ENCODE measurements at regions not wholly inside any gene's neighbourhood (a gene's known extent, or its start where the extent isn't known, plus 50 kb on each side); places are given as distances from the start of the nearest gene placed in this dataset.

DNA sequence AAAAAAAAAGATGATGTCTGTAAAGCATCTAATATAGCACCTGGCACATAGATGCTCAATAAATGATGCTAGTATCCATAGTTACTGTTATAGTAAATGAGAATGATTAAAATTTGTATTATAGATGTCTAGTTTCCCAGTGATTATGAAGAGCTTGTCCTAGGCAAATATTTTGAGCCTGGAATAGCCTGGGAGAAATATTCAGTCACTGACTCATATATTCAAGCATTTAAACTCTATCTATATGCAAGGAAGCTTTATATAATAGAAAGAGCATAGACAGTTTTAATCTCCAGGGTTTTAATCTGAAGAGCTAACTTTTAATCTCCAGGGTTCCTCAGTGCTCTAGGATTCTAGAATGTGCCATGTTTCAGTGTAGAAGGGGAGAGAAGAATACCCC lies 91.5 kb upstream of the VASH1 start:
- no peak for DNase-seq

DNA sequence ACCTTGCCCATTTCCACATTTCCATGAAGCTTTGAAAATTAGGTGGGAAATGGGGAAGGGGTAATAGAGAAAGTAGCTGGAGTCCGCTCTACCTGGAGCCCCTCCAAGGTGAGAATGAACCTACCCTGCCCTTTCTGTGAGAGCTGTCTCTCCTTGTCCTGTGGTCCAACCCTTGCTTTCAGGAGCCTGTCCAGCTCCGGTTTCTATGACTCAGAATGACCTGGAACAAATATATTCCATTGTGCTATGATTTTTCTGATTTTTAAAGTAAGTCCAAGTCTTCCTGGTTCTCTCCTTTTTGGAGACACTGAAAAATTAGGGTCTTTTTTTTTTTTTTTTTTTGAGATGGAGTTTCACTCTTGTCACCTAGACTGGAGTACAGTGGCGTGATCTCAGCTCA lies 89.1 kb upstream of the VASH1 start:
- no peak for DNase-seq

DNA sequence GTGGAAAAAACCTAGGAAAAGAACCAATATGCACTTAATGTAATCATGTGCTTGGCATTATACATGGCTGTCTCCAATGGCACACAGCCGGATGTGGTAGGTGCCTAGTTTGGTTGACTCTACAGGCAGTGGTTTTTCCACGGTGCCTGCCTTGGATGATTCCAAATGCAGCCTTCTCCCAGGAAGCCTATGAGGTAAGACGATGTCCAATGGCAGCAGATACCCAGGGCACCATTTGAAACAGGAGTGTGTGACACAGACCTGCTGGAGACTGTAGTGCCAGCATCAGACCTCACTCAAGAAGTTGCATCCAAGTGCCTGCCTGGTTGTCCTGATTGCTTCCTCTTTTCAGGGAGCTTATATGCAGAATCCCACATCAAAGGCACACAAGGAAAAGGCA lies 88.0 kb upstream of the VASH1 start:
- no peak for DNase-seq

DNA sequence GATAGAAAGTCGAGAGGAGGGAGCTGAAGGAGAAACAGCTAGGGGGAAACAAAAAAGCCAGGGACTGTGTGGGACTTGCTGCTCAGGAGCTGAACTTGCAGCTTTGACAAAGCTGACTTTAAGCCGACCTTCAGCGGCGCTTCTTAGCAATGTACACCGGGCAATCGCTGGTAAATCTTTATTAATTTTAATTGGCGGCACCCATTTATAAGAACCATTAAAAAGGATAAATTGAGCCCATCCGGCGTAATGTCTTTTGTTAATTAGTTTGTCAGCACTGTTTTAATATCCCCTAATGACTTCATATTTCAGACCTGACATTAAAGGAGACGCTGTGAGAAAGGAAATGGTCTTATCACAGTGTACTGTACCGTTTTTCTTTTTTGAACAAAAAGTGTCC lies 86.2 kb upstream of the VASH1 start:
- DNase-seq, result no peak

DNA sequence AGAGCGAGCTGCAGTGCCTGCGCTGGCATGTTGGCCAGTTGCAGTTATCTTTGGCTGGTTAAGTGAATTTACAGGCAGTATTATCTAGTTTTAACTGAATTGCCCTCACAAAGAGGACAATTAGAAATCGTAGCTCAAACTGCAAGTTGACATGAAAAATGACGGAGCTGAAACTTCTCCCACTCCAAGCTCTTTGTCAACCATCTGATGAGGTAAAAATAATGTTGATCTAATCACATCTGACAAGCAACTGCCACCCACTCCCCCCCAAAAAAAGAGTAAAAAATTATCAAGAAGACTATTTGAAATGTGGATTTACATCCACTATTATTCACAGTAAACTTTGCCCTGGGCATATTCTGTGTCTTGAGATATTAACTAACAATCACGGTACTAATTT lies 84.7 kb upstream of the VASH1 start:
- no peak for DNase-seq

DNA sequence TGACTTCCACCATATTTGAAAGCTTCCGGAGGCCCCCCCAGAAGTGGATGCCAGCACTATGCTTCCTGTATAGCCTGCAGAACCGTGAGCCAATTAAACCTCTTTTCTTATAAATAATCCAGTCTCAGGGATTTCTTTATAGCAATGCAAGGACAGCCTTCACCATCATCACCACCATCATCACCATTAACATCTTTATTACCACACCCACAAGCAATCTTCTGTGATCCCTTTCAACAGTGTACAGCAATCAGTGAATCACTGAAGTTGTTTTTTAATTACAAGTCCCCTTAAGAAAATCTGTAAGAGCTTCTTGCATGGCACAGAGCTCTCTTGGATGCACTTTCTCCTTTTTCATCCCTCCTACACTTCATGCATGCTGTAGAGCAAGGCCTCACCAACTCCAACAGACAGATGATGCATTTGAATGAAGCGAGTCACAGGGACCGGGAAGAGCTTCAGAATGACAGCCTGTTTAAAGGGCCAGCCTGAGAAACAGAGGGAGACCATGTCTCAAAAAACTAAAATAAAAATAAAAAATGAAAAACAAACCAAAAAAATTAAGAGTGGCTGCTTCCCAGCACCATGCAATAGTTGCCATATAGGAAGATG lies 83.6 kb upstream of the VASH1 start:
- no peak for DNase-seq

DNA sequence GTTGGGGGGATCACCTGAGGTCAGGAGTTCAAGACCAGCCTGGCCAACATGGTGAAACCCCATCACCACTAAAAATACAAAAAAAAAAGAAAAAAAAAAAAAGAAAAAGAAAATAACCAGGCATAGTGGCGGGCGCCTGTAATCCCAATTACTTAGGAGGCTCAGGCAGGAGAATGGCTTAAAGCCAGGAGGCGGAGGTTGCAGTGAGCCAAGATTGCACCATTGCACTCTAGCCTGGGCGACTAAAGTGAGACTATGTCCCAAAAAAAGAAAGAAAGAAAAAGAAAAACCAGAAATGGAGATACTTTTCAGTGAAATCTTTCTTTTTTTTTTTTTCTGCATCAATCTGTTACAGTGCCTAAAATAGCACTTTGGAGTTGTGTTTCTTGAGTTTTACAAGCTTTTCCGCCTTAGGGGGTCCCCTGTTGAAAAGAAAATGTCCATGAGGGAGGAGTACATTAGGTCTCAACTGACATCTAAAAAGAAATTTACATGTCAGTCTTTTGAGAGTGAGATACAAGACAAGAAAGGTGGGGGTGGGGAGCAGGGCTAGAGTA lies 82.9 kb upstream of the VASH1 start:
- DNase-seq, result no peak

DNA sequence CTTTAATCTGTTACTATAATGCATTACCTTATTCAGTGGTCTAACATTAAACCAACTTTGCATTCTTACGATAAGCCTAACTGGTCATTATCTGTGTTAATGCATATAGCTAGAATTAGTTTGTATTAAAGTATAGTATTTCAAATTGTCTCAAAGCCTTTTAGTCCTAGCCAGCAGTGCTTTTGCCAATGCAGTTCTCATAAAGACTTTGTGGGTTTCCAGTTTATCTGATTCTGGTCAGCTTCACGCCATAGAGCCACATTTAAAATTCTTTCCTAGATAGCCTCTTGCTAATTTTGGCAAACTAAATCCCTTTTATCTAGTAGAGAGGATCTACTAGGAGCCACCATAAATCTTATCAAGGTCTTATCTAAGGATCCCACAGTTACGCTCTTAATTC lies 78.9 kb upstream of the VASH1 start:
- DNase-seq, result no peak

DNA sequence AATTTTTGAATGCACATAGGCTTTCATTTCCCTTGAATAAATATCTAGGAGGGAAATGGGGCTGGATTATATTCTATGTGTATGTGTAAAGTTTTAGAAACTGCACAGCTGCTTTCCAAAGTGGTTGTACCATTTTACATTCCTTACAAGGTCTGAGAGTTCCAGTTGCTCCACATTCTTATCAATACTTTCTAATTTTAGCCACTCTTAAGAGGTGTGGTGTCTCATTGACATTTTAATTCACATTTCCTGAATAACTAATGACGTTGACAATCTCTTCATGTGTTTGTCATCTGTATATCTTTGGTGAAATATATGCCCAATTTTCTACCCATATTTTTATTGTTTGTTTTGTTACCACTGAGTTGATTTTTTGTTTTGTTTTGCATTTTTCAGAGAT lies 74.6 kb upstream of the VASH1 start:
- no peak for DNase-seq

DNA sequence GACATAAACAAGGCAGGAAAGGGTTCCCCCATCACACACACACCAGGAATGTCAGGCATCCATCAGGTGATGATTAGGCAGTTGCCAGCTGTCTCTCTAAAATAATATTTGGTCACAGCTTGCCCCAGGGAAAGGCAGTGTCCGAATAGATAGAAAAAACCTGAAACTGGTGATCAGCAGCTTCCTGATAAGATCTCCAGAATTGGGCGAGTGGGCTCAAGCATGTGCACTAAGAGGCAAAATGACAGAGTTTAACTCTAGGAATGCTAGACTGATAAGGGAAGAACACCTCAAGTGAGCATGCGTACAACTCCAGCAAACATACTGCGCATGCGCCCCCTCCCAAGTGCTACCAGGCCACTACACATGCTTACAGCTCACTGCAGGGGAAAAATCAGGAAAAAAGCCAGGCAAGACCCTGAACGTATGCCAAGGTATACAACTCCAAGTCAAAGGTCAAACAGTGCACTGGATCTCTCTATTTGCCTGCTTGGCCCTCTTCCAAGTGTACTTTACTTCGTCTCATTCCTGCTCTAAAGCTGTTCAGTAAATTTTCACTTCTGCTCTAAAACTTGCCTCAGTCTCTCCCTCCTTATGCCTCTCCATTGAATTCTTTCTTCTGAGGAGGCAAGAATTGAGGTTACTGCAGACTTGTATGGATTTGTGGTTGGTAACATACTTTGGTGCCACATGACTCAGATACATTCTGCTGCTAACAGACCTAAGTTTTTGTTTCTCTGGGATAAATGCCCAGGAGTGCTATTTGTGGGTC lies 73.5 kb upstream of the VASH1 start:
- no peak for DNase-seq

DNA sequence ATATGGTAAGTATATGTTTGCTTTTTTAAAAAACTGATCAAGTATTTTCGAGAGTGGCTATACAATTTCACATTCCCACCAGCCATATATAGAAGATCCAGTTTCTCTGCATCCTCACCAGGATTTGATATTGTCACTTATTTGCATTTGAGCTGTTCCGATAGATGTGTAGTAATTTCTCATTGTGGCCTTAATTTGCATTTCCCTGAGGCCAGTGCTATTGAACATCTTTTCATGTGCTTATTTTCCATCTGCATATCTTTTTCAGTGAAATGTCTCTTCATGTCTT lies 72.9 kb upstream of the VASH1 start:
- DNase-seq, result no peak

DNA sequence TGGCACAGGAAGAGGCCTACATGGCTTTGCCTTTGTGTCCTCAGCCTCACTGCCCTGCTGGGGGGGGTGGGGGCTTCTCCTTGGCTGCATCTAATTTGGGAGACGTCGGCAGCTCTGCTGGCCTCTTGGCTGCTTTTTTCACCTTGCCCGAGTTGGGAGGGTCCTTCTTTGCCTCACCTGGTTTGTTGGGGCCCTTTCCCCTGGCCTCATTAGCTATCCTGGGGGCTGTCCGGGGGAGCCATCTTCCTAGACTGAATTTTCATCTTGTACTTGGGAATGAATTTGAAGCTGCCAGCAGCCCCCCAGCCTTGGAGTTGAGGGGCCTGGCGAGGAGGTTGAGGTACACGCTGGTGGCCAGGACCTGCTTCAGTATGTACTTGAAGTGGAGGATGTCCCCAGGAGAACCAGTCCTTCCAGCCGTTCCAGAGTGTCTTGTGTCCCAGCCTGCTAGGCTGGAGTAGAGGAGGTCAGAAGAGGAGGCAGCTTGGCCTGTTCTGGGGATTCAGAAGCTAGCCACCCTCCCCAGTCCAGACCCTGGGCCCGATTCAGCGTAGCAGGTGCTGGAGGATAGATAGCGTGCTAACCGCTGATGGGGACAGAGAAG lies 70.7 kb upstream of the VASH1 start:
- no peak for DNase-seq

DNA sequence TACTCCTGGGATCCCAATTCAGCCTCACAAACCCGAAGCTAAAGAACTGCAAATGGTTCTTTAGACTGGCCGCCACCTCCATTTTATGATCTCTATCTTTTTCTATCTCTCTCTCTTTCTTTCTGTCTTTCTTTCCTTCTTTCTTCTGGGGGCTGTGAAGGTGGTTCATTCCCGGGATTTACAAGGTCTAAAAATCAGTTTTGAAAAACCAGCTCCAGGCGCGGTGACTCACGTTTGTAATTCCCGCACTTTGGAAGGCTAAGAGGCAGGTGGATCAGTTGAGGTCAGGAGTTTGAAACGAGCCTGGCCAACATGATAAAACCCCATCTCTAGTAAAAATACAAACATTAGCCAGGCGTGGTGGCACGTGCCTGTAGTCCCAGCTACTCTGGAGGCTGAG lies 67.2 kb upstream of the VASH1 start:
- no peak for DNase-seq

DNA sequence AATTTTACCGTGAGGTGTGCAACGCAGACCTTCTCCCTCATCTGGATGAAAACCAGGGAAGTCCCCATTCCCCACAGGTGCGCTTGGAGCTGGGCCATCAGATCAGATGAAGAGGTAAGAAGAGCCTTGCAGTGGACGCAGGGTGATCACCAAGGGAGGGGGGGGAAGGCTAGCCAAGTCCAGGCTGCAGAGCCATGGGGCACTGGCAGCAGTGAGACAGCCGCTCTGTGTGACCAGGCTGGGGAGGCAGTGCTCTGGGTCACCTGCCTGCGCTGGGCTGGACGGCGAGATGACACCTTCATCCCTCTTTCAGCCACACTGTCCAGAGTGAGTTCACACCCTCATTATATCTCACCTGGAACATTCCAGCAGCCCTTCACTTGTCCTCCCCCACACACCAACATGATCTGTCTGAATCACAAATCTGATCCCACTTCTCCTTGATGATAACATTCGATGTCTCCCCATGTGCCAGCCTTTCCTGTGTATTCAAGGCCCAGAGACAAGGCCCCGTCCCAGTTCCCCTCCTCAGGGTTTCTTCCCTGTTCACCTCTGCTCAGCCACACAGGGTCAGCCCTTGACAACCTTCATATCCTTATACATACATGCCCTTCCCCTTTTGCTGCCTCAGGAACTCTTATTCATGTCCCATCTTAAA lies 65.9 kb upstream of the VASH1 start:
- DNase-seq, result peak; percentile 38

DNA sequence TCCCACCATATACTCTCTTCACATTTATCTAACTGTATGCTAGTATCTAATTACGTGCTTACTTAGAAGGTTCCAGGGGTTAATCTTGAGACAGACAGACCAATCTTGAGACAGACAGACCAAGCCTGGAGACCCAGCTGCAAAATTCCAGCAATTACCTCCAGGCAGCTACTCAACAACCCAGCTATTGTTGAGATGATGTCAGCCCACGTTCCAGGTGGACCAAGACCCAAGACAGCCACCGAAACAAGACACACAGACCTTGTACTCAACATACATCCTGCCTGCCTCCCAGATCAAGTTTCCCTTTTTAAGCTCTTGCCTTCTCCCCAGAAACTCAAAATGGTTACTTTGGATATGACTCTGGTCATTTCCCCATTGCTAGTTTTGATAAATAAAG lies 64.9 kb upstream of the VASH1 start:
- no peak for DNase-seq

DNA sequence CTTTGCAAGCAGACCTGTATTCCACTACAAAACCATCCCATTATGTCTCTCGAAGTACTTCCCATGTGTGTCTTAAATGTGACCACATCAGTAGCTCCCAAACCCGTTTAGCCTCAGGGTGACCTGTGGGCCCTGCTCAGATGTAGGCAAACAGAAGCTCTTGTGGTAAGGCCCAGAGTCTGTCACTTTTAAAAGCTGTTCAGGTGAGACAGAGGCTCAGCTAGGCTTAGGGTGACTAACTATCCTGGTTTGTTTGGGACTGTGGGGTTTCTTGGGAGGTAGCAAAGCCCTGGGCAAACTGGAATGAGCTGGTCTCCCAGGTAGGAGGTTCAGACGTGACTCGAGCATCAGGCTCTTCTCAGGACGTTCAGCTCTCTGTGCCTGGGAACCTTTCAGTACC lies 64.5 kb upstream of the VASH1 start:
- DNase-seq, result no peak

DNA sequence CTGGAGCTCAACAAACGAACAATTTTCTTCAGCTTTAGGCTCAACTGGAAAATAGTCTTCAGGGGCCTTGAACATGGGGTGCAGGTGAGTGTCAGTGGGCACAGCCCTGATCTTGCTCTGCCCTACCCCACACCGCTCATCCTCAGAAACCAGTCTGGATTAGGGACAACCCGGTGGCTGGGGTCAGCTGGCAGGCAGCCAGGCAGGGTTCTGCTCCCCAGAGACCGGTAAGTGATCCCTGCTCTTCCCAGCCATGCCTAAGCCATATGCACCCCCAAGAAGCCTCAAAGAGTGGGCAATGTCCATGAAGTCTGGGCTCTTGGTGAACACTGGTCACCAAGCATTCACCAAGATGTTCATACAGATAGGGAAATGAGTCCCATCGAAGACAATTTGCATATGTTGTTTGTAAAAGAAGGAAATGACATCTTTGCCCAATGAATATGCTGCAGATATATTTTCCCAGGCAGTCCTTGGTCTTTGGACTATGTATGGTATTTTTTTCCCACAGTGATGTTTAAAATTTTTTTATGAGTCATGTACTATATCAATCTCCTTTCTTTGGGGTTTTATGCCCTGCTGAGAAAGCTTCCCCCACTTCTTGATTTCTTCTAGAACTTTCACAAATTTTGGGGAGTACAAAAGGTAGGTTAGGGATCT lies 63.9 kb upstream of the VASH1 start:
- peak; percentile 30 for DNase-seq

DNA sequence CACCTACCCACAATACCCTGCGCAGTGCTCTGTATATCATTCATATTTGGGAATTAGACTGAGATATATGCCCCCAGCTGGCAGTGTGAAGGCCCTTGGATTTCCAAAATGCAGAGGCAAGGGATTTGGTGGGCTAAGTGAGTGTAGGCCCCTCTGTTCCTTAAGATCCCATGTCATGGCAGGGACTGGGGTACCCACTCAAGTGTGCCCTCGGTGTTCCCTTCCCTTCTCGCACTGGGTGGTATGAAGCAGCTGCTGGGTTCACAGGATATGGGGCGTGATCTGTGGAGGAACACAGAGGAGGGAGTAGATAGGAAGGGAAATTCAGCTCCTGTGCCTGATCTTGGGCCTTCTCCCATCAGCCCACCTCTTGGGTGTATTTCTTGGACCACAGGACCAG lies 63.1 kb upstream of the VASH1 start:
- DNase-seq, result peak; percentile 30

DNA sequence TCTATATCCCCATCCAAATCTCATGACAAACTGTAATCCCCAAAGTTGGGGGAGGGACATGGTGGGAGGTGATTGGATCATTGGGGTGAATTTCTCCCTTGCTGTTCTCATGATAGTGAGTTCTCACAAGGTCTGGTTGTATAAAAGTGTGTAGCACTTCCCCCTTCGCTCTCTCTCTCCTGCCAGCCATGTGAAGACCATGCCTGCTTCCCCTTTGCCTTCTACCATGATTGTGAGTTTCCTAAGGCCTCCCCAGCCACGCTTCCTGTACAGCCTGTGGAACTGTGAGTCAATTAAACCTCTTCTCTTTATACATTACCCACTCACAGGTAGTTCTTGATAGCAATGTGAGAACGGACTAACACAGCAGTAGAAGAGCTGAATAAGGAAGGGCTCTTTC lies 62.6 kb upstream of the VASH1 start:
- DNase-seq, result peak; percentile 8

DNA sequence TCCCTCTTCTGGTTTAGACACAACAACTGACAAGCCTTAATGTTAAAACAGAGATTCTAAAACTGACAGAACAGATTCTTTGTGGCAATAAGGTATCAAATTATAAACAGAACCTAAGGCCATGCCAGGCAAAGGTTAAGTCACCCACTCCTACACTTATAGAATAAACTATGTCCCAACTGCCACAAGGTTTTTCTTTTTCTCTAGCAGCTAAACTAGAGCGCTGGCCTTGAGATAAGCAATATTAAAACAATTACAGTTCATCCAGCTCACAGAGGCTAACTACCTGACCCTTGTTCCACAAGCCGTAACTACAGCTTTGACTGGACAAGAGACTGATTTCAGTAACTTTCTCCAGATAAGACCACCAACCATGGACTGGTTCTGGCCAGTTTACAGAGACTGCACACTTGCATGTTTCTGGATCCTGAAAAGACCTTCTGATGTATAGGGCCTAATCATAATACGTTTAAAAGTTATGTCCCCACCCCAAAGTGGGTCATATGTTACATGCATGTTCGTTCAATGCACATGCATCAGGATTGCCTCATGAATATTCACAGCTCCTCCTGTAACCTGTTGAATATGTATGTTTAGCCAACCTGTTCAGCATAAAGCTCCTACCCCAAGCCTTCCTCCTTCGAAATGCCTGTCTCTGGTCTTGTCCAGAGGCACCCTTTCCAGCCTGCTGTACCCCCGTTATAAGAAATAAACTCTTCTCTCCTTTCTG lies 61.9 kb upstream of the VASH1 start:
- DNase-seq, result no peak

DNA sequence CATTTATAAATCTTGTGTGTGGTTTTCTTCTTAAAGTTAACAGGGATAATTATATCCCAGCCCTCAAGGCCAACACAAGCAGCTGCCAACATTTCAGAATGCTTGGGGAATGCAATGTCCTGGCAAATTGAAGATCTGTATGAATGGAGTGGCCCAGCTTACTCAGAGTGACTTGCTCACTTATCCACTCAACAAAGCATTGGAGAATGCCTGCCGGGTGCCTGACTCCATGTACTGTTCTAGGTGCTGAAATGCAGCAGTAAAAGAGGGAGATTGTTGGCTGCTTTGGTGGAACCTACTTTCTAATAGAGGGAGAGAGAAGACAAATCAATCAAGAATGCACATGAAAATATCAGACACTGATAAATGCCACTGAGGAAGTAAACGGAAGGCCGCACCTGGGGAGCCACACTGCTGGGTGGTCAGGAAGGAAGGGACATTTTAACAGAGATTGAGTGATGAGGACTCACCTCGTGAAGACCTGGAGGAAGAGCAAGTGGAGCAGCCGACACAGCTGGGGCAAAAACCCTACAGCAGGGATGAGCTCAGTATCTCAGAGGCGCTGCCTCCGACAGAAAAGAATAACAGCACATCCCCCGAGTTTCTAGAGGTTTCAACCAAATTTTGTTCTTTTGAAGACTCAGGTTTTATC lies 61.2 kb upstream of the VASH1 start:
- DNase-seq, result no peak

DNA sequence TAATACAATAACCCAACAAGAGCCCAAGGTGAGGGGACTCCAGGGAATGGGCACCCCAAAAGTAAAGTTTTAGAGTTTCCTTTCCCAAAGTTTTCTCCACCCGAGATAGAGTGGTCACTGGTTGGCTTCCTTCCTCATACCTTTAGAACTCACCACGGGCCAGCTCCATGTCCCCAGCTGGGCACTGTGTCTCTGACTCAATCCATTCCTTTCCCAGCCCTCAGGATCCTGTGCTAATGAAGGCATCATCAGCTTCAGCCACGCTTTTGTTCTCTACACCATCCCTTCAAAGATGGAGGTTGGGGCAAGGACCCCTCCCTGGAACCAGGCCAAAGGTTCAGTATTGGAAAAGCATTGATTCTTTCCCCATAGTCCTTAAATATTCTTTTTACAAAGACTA lies 59.8 kb upstream of the VASH1 start:
- no peak for DNase-seq

Data from activated CD8-positive, alpha-beta memory T cell treated with anti-CD3 and anti-CD28 coated beads, Interleukin-2, amount 50 U/mL, for 48 hours (primary cell).